Panc1 (cell line): ENCODE measurements at regions not wholly inside any gene's neighbourhood (a gene's known extent, or its start where the extent isn't known, plus 50 kb on each side); places are given as distances from the start of the nearest gene placed in this dataset.

Experiments used
- ATAC-seq: fragments of 200-7000 bp; cut with Tn5 transposase; 2 replicates; pipeline ENCODE4 v1.9.1; 2020; ENCODE audit warnings: mild to moderate bottlenecking, moderate library complexity
- BruUV-seq: library from RNA; stranded (reverse); fragments of 400-500 nt; replicated peaks from 2 replicates; lab custom pipeline; 2021; lab: Mats Ljungman, UMichigan
- CTCF ChIA-PET: fragments of 300-600 bp; sonication (Branson Sonifier 250); formaldehyde crosslinking; loops from one replicate; lab custom pipeline; 2022; ENCODE audit warnings: antibody characterized with exemption; lab: Charles Lee
- POLR2A ChIA-PET: fragments of 300-600 bp; sonication (Branson Sonifier 250); formaldehyde crosslinking; loops from one replicate; lab custom pipeline; 2022; ENCODE audit warnings: antibody characterized with exemption; lab: Charles Lee
- DNase-seq: peaks from one replicate; pipeline ENCODE4 v3.0.0-alpha.2; 2010; ENCODE audit warnings: low read depth, low spot score
- H3K27ac ChIP-seq: 2 replicates; pipeline ENCODE4 v1.5.1; 2011; ENCODE audit warnings: mild to moderate bottlenecking, low read length, inconsistent platforms
- H3K27me3 ChIP-seq: fragments of 200-500 bp; sonication (Bioruptor generic); 2 replicates; pipeline ENCODE4 v1.6.0; 2014; ENCODE audit warnings: low read length, inconsistent platforms; ENCODE audit not compliant: control insufficient read depth, insufficient read depth
- H3K36me3 ChIP-seq: fragments of 200-500 bp; sonication (Bioruptor generic); 2 replicates; pipeline ENCODE4 v1.5.1; 2014; ENCODE audit warnings: inconsistent platforms, mild to moderate bottlenecking, low read length, moderate library complexity; ENCODE audit not compliant: control insufficient read depth, insufficient read depth
- H3K4me1 ChIP-seq: 2 replicates; pipeline ENCODE4 v1.5.1; 2011; ENCODE audit warnings: inconsistent platforms, mild to moderate bottlenecking, low read length, moderate library complexity; ENCODE audit not compliant: control insufficient read depth, insufficient read depth
- H3K4me3 ChIP-seq, 2 experiments: 2 replicates each; pipeline ENCODE4 v1.5.1; 2011 to 2012; ENCODE audit warnings: low read depth in 2 of 2, low read length in 2 of 2, mild to moderate bottlenecking in 2 of 2, inconsistent platforms in 1 of 2, moderate library complexity in 1 of 2
- H3K9me3 ChIP-seq: fragments of 200-500 bp; sonication (Bioruptor generic); 2 replicates; pipeline ENCODE4 v1.5.1; 2014; ENCODE audit warnings: low read depth, mild to moderate bottlenecking, inconsistent platforms, low read length, moderate library complexity; ENCODE audit not compliant: control insufficient read depth, insufficient read depth
- CTCF ChIP-seq: fragments of 450-650 bp; IDR thresholded peaks from 2 replicates; pipeline ENCODE4 v1.5.1; 2017; ENCODE audit warnings: mild to moderate bottlenecking
- POLR2AphosphoS5 ChIP-seq: IDR thresholded peaks from 2 replicates; pipeline ENCODE4 v1.6.1; 2012; ENCODE audit warnings: mild to moderate bottlenecking, low read depth, low read length, moderate library complexity
- SIN3A ChIP-seq: IDR thresholded peaks from 2 replicates; pipeline ENCODE4 v1.6.1; 2012; ENCODE audit warnings: low read depth, mild to moderate bottlenecking, low read length, moderate library complexity, borderline replicate concordance; ENCODE audit not compliant: insufficient read depth
- TCF7L2 ChIP-seq: IDR thresholded peaks from 2 replicates; pipeline ENCODE4 v1.6.1; 2011; ENCODE audit warnings: mild to moderate bottlenecking, low read depth, low read length, inconsistent platforms
- in situ Hi-C: cut with HindIII; loops from 2 replicates; pipeline ENCODE4 v1.10.0; 2016; ENCODE audit warnings: low sequenced_read_pairs, low pct_unique_long_range_greater_than_20kb
- intact Hi-C: fragments of 100-400 bp; cut with micrococcal nuclease; formaldehyde crosslinking; loops from one replicate; pipeline ENCODE4 v1.10.0; 2022; ENCODE audit not compliant: unreplicated experiment
- TF ChIP-seq, protein P1 (sequence below), 2 experiments: IDR thresholded peaks; 2 replicates each; pipeline ENCODE4 v1.6.1; 2011 to 2012; ENCODE audit warnings: low read depth in 2 of 2, control low read depth in 1 of 2, low read length in 1 of 2, mild to moderate bottlenecking in 1 of 2, moderate library complexity in 1 of 2; ENCODE audit not compliant: insufficient read depth in 1 of 2

GRCh38 chr21:16829532-16829931 is 683.3 kb upstream of the CXADR start:
- H3K27me3 ChIP-seq = no peaks in the 10 kb centered on the region
- in situ Hi-C loops = no loop called here
- intact Hi-C loops = no loop called here
- TF ChIP-seq, protein P1, sequence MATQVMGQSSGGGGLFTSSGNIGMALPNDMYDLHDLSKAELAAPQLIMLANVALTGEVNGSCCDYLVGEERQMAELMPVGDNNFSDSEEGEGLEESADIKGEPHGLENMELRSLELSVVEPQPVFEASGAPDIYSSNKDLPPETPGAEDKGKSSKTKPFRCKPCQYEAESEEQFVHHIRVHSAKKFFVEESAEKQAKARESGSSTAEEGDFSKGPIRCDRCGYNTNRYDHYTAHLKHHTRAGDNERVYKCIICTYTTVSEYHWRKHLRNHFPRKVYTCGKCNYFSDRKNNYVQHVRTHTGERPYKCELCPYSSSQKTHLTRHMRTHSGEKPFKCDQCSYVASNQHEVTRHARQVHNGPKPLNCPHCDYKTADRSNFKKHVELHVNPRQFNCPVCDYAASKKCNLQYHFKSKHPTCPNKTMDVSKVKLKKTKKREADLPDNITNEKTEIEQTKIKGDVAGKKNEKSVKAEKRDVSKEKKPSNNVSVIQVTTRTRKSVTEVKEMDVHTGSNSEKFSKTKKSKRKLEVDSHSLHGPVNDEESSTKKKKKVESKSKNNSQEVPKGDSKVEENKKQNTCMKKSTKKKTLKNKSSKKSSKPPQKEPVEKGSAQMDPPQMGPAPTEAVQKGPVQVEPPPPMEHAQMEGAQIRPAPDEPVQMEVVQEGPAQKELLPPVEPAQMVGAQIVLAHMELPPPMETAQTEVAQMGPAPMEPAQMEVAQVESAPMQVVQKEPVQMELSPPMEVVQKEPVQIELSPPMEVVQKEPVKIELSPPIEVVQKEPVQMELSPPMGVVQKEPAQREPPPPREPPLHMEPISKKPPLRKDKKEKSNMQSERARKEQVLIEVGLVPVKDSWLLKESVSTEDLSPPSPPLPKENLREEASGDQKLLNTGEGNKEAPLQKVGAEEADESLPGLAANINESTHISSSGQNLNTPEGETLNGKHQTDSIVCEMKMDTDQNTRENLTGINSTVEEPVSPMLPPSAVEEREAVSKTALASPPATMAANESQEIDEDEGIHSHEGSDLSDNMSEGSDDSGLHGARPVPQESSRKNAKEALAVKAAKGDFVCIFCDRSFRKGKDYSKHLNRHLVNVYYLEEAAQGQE (IDR thresholded peaks at IDR 0.05; ENCODE audit: insufficient read depth in 1 of 2, low read depth in 2 of 2, low read length in 1 of 2) = no peak
- no peak for TF ChIP-seq TCF7L2
- TF ChIP-seq CTCF = no peak
- no peak for TF ChIP-seq SIN3A
- no peak for TF ChIP-seq POLR2AphosphoS5
- no TSS peak for BruUV-seq
- no peak overlapping the region for H3K4me3 ChIP-seq
- no peak for ATAC-seq
- no peak overlapping the region for H3K27ac ChIP-seq
- ChIA-PET CTCF (no interaction called here), POLR2A (no interaction called here)
- no peaks in the 10 kb centered on the region for H3K4me1 ChIP-seq
- H3K36me3 ChIP-seq = no peaks in the 10 kb centered on the region
- no peak for DNase-seq
- H3K9me3 ChIP-seq = no peaks in the 10 kb centered on the region

- in situ Hi-C loops = no loop called here
- CTCF ChIA-PET = no interaction called here
These were observed 680.1 kb upstream of the CXADR start for GRCh38 chr21:16832791-16833190.

More at GRCh38 chr21:16832791-16833190, 680.1 kb upstream of the CXADR start:
- no TSS peak for BruUV-seq
- Histone ChIP-seq H3K4me1 (no peaks in the 10 kb centered on the region), H3K27ac (no peak overlapping the region), H3K9me3 (no peaks in the 10 kb centered on the region), H3K27me3 (no peaks in the 10 kb centered on the region), H3K4me3 (no peak overlapping the region), H3K36me3 (no peaks in the 10 kb centered on the region)
- POLR2A ChIA-PET = no interaction called here
- DNase-seq (no peak), ATAC-seq (no peak)
- intact Hi-C loops = no loop called here
- no peak for TF ChIP-seq POLR2AphosphoS5
- no peak for TF ChIP-seq CTCF
- no peak for TF ChIP-seq TCF7L2
- TF ChIP-seq, protein P1 (IDR thresholded peaks at IDR 0.05; ENCODE audit: insufficient read depth in 1 of 2, low read depth in 2 of 2, low read length in 1 of 2) = no peak
- TF ChIP-seq SIN3A = no peak
